ENCODE measurements at regions not wholly inside any gene's neighbourhood (a gene's known extent, or its start where the extent isn't known, plus 50 kb on each side); places are given as distances from the start of the nearest gene placed in this dataset.
"Not testable (repeated sequence)": the region's sequence is repeated elsewhere in the genome, so short reads cannot be mapped to it uniquely, and the experiment has no call there.

GRCh38 chr2:8252997-8253694 lies 428.7 kb upstream of the ID2 start:
- no peak for DNase-seq (ENCODE audit: low read depth)

DNA sequence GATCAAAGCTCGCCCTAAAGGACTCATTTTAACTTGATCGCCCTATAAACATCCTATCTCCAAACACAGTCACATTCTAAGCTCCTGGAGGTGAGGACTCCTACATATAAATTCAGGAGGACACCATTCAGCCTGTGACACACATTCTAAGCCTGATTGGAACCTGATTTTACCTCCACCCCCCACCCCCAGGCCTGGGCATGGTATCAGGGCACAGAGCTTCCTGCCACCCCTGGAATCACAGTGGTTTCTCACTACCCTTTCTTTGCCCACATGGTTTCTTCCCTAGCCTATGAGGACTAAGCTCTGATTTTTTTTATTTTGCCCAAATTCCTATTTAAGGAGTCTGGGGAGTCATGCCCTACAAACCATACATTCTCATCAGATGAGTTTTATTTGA lies 428.1 kb upstream of the ID2 start:
- DNase-seq (ENCODE audit: low read depth), result no peak

- not testable (repeated sequence) for DNase-seq (ENCODE audit: low read depth)
Measured at GRCh38 chr2:8254214-8254613, 427.6 kb upstream of the ID2 start.

- DNase-seq (ENCODE audit: low read depth), result no peak
Measured at GRCh38 chr2:8254791-8255447, 426.9 kb upstream of the ID2 start.

DNA sequence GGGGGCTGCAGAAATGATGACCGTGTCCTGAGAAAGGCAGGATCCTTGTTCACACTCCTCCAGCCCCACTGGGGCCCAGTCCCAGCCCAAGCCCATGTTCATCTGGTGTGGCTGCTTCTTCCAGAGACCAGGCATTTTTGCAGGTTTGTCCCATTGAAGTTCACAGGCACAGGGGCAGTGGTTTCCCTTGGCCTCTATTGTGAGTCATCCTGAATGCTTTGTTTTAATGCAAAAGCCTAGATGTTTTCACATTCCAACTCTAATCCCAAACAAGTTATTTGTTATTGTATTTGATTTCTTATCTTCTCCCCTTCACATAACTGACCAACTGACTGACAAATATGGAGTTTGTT lies 426.4 kb upstream of the ID2 start:
- no peak for DNase-seq (ENCODE audit: low read depth)

GRCh38 chr2:8256905-8257304 lies 425.0 kb upstream of the ID2 start:
- DNase-seq (ENCODE audit: low read depth), result no peak

- no peak for DNase-seq (ENCODE audit: low read depth)
Measured at GRCh38 chr2:8257502-8257901, 424.4 kb upstream of the ID2 start.

DNA sequence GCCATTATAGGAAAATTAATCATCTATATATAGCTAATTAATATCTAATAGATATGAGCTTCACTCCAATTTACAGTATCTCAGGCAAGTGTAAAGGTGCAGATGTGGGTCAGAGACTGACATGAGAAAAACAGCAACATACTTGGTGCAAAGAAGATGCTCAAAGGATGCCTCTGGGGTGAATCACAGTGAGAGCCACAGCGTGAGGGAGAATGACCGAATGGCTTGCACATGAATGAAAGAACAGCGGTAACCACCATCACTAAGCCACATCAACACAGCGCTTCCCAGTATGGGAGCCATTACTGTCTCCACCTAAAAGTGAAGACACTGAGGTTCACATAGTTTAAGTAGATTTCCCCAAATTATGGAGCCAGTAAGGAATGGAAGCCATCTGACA lies 423.4 kb upstream of the ID2 start:
- no peak for DNase-seq (ENCODE audit: low read depth)

GRCh38 chr2:8259106-8259840 lies 422.6 kb upstream of the ID2 start:
- DNase-seq (ENCODE audit: low read depth), result no peak

DNA sequence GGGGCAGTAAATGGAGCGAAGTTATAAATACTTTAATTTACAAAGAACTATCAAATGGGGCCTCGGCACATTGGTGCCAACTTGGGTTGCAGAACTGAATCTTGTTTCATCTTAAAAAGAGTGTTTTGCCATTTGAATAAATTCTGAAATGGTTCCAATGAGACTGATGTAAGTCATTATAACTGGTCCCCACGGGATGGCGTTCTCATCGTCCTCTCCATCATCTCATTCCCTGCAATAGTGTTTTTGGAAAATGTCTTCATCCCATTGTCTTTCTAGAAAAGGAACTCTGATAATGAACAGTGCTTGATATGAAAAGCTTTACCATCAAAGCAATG lies 422.0 kb upstream of the ID2 start:
- DNase-seq (ENCODE audit: low read depth), result no peak

- DNase-seq (ENCODE audit: low read depth), result no peak
Measured at GRCh38 chr2:8260213-8260612, 421.6 kb upstream of the ID2 start.

- no peak for DNase-seq (ENCODE audit: low read depth)
Measured at GRCh38 chr2:8263901-8264300, 418.0 kb upstream of the ID2 start.

GRCh38 chr2:8264981-8265380 lies 416.9 kb upstream of the ID2 start:
- no peak for DNase-seq (ENCODE audit: low read depth)

DNA sequence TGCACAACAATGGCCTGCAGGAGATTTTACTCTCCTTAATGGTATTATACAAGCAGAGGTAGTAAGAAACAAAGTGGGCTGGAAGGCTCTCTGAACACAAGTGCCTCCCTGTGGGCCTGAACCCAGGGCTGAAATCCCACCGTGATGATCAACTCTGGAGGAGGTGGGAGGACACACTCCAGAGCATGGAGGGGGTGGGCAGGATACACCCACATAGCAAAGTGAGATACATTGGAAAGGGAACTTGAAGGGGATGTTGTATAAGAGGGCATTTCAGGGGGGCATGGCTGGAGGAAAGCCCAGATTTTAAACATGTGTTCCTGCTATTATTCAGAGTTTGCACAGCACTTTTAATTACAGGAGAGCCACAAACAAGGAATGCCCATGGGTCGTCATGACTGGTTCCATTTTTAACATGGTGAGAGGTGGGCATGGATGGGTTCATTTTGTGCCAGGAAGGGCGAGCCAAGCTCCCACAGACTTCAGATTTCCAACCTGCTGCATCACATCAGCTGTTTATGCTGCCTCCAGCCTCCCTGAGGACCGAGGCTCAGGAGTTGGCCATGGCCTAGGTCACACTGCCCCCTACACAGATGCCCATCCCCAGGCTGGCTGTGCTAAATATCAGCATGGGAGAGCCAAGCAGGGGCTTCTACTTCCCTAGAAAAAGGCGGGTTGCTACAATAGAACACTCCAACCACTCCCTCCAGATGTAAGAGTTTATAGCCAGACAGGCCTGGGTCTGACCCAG lies 416.2 kb upstream of the ID2 start:
- DNase-seq (ENCODE audit: low read depth), result no peak

GRCh38 chr2:8266563-8266962 lies 415.3 kb upstream of the ID2 start:
- DNase-seq (ENCODE audit: low read depth), result no peak

DNA sequence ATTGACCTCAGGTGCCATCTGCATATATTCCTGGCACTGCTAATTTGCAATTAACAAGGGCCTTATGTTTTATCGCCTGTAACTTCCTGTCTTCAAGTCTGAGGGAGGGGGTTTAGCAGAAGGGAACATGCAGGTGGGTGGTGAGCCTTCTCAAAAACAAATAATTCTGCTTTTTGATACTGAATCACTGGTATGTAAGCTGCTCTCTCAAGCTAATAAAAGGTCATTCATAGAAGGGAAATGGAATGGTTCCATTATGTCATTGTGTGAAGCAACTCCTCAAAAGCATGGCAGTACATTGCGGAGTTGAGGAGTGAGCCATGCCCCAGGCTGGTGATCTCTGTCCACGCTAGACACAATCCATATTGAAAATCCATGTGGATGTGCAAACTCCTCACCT lies 414.8 kb upstream of the ID2 start:
- DNase-seq (ENCODE audit: low read depth), result no peak

DNA sequence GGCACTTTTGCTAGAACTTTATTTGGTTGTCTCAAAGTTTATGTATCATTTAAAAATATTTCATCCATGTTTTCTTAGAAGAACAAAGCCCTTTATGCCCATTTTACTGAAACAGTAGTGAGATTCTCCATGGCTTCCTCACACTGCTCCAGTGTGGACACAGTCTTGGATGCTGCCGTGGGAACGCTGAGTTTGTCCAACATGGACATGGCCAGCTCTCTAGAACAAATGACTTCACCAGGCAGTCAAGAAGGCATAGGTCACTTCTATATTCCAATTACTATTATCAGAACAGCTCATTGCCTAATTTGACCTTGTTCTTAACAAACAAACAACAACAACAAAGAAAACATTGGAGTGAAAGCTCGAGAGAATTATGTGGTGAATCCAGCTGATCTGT lies 414.1 kb upstream of the ID2 start:
- DNase-seq (ENCODE audit: low read depth), result no peak

DNA sequence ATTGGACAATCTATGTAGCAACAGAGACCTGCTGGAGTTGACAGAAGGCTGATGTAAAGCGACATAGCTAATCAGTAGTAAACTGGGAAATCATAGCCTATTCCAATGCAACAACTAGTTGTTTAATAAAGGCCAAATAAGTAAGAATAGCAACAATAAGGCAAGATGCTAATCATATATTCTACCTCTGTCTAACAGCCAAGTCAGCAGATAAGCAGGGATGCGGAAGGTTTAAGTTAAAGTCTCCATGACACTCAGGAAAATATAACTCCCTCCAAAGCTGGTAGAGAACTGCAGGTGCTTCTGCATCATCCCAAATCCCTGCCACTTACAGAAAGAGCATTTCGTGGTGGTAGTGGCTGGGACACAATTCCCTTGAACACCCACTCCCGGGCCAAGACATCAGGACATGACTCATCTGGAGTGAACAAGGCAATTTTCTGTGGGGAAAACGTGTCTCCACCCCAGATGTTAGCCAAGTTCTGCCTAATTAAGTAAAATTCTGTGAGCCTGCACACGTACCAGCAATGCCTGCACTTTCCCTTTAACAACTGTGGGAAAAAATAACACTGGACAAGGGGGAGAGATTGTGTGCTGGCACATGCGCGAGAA lies 413.6 kb upstream of the ID2 start:
- no peak for DNase-seq (ENCODE audit: low read depth)

DNA sequence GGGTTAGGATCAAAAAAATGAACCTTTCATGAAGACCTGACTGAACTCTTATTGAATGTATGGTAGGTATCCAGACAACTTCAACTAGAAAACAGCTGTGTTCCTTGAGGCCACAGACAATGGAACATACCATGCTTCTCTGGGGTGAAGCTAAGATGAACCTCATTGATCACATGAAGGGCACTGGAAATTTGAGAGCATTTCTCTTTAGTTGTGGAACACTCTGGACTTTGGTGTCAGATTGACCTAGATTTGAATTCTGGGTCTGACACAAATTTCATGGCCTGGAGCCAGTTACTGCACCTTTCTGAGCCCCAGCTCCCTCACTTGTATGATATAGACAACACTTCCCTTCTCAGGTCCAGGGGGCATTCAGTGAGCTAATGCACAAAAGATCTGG lies 411.2 kb upstream of the ID2 start:
- DNase-seq (ENCODE audit: low read depth), result no peak

- DNase-seq (ENCODE audit: low read depth), result no peak
Measured at GRCh38 chr2:8271461-8271860, 410.4 kb upstream of the ID2 start.

DNA sequence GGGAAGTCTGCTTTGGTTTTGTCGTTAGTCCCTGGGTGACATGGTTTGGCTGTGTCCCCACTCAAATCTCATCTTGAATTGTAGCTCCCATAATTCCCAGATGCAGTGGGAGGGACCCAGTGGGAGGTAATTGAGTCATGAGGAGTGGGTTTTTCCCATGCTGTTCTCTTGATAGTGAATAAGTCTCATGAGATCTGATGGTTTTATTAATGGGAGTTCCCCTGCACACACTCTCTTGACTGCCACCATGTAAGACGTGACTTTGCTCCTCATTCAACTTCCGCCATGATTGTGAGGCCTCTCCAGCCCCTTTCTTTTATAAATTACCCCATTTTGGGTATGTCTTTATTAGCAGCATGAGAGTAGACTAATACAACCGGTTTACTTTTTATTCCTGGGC lies 405.8 kb upstream of the ID2 start:
- no peak for DNase-seq (ENCODE audit: low read depth)

GRCh38 chr2:8277921-8278571 lies 403.8 kb upstream of the ID2 start:
- no peak for DNase-seq (ENCODE audit: low read depth)

Measured in stimulated activated CD8-positive, alpha-beta memory T cell treated with anti-CD3 and anti-CD28 coated beads, Interleukin-7, amount 100 ng/mL, for 24 hours (primary cell).